ENCODE measurements at regions not wholly inside any gene's neighbourhood (a gene's known extent, or its start where the extent isn't known, plus 50 kb on each side); places are given as distances from the start of the nearest gene placed in this dataset.

DNA sequence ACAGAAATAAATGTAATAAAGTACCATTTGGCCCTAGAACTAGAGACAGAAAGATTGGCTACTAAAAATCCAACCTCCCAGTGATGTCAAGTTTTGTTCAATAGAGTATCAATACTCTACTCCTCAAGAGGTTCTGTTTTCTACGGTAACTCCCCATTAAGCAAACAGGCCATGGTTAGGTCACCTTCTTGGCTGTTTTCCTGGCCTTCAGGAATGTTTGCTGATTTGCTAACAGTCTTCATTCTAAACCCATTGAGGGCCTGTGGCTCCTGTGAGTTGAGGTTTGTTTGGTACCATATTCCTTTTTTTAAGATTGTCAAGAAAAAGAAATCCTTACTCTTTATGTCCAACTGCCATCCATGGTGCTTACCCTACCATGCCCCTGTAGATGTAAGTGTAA lies 1022.0 kb upstream of the TMEM132C start:
- H3K27ac ChIP-seq, result no peak overlapping the region
- CTCF ChIA-PET, result no interaction called here
- intact Hi-C loops (cut with micrococcal nuclease; ENCODE audit: unreplicated experiment), result no loop called here

DNA sequence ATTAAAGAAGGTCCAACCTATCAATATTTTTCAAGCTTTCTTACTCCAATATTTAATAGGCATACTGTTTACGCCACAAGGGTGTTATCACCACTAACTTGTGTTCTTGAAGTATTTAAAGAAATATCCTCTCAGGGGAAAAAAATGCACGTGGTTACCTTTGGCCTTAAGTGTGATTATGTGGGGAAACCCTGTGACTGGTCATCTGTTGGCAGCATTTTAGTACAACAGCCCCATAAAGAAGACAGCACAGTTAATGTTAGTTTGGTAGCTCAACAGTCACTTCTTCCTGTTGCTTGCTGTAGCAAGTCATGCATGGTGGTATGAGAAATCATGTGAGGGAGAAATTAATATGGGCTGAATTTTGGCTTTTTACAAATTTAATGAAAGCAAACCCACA lies 1021.5 kb upstream of the TMEM132C start:
- Histone ChIP-seq H3K4me2 (no peak overlapping the region), H3K36me3 (ENCODE audit: low read depth) (no peaks in the 10 kb centered on the region), H3K27ac (no peak overlapping the region), H3F3A (ENCODE audit: insufficient read depth, low read depth) (no peaks in the 10 kb centered on the region), H3K9me3 (ENCODE audit: insufficient read depth, low read depth) (no peaks in the 10 kb centered on the region), H3K4me3 (no peak overlapping the region), H3K4me1 (replicated peaks; ENCODE audit: insufficient read depth) (0 out of 2 replicates have a peak, but pooled peaks cover 4% of the 10 kb centered on the region), H4K20me1 (ENCODE audit: insufficient read depth) (no peaks in the 10 kb centered on the region), H3K27me3 (ENCODE audit: insufficient read depth, low read depth) (no peaks in the 10 kb centered on the region), H3K9me2 (ENCODE audit: insufficient read depth) (no peaks in the 10 kb centered on the region), H2AFZ (no peak overlapping the region), H3K79me2 (ENCODE audit: low read depth) (no peaks in the 10 kb centered on the region)
- ChIA-PET CTCF (no interaction called here), POLR2A (ENCODE audit: unreplicated experiment) (no interaction called here)
- DNase-seq, result no peak
- TF ChIP-seq, protein P1, sequence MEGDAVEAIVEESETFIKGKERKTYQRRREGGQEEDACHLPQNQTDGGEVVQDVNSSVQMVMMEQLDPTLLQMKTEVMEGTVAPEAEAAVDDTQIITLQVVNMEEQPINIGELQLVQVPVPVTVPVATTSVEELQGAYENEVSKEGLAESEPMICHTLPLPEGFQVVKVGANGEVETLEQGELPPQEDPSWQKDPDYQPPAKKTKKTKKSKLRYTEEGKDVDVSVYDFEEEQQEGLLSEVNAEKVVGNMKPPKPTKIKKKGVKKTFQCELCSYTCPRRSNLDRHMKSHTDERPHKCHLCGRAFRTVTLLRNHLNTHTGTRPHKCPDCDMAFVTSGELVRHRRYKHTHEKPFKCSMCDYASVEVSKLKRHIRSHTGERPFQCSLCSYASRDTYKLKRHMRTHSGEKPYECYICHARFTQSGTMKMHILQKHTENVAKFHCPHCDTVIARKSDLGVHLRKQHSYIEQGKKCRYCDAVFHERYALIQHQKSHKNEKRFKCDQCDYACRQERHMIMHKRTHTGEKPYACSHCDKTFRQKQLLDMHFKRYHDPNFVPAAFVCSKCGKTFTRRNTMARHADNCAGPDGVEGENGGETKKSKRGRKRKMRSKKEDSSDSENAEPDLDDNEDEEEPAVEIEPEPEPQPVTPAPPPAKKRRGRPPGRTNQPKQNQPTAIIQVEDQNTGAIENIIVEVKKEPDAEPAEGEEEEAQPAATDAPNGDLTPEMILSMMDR (conservative IDR thresholded peaks at IDR 0.05), result no peak
- no peak for TF ChIP-seq EZH2 (IDR thresholded peaks at IDR 0.05; ENCODE audit: low read depth)
- no TSS peak for BruUV-seq (replicated peaks)
- intact Hi-C loops (cut with micrococcal nuclease; ENCODE audit: unreplicated experiment), result no loop called here

More for the DNA sequence above, 1022.0 kb upstream of the TMEM132C start:
- BruUV-seq (replicated peaks), result no TSS peak
- POLR2A ChIA-PET (ENCODE audit: unreplicated experiment), result no interaction called here
- Histone ChIP-seq H3K27me3 (ENCODE audit: insufficient read depth, low read depth) (no peaks in the 10 kb centered on the region), H3K4me2 (no peak overlapping the region), H3K9me2 (ENCODE audit: insufficient read depth) (no peaks in the 10 kb centered on the region), H2AFZ (no peak overlapping the region), H3K79me2 (ENCODE audit: low read depth) (no peaks in the 10 kb centered on the region), H3K9me3 (ENCODE audit: insufficient read depth, low read depth) (no peaks in the 10 kb centered on the region), H3K4me1 (replicated peaks; ENCODE audit: insufficient read depth) (0 out of 2 replicates have a peak, but pooled peaks cover 4% of the 10 kb centered on the region), H4K20me1 (ENCODE audit: insufficient read depth) (no peaks in the 10 kb centered on the region), H3K4me3 (no peak overlapping the region), H3F3A (ENCODE audit: insufficient read depth, low read depth) (no peaks in the 10 kb centered on the region), H3K36me3 (ENCODE audit: low read depth) (no peaks in the 10 kb centered on the region)
- no peak for TF ChIP-seq EZH2 (IDR thresholded peaks at IDR 0.05; ENCODE audit: low read depth)
- TF ChIP-seq, protein P1 (conservative IDR thresholded peaks at IDR 0.05), result no peak
- no peak for DNase-seq

DNA sequence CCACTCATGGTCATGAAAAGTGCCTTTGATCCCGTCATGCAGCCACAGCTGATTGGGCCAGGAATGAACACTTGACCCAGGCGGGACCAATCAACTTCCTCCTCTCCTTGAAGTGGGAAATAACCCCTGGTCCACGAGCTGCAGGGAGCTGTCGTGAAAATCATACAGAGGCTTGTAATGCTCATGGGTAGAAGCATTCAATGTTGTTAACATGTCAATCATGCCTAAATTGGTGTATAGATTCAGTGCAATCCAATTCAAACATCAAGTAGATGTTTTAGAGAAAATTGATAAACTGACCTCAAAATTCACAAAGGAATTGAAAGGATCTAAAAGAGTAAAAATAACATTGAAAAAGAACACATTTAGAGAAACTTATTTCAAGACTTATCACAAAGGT lies 1019.0 kb upstream of the TMEM132C start:
- no peaks in the 10 kb centered on the region for H4K20me1 ChIP-seq (ENCODE audit: insufficient read depth)
- no TSS peak for BruUV-seq (replicated peaks)
- no peak overlapping the region for H3K27ac ChIP-seq
- no peak for TF ChIP-seq EZH2 (IDR thresholded peaks at IDR 0.05; ENCODE audit: low read depth)
- TF ChIP-seq, protein P1 (conservative IDR thresholded peaks at IDR 0.05), result no peak
- intact Hi-C loops (cut with micrococcal nuclease; ENCODE audit: unreplicated experiment), result no loop called here
- no peaks in the 10 kb centered on the region for H3K4me1 ChIP-seq (replicated peaks; ENCODE audit: insufficient read depth)
- no peak for DNase-seq
- ChIA-PET POLR2A (ENCODE audit: unreplicated experiment) (no interaction called here), CTCF (no interaction called here)
- no peaks in the 10 kb centered on the region for H3K79me2 ChIP-seq (ENCODE audit: low read depth)
- no peaks in the 10 kb centered on the region for H3K36me3 ChIP-seq (ENCODE audit: low read depth)
- H2AFZ ChIP-seq, result no peak overlapping the region
- H3K27me3 ChIP-seq (ENCODE audit: insufficient read depth, low read depth), result peaks cover 4% of the 10 kb centered on the region; the same call in 1 of the 2 replicates
- no peaks in the 10 kb centered on the region for H3K9me2 ChIP-seq (ENCODE audit: insufficient read depth)
- H3K9me3 ChIP-seq (ENCODE audit: insufficient read depth, low read depth), result no peaks in the 10 kb centered on the region
- no peak overlapping the region for H3K4me3 ChIP-seq
- no peak overlapping the region for H3K4me2 ChIP-seq
- H3F3A ChIP-seq (ENCODE audit: insufficient read depth, low read depth), result no peaks in the 10 kb centered on the region
